ENCODE measurements at regions not wholly inside any gene's neighbourhood (a gene's known extent, or its start where the extent isn't known, plus 50 kb on each side); places are given as distances from the start of the nearest gene placed in this dataset.

GRCh38 chr4:144799486-144799885 lies 153.5 kb downstream of the HHIP start:
- TF ChIP-seq EP300 (IDR thresholded peaks at IDR 0.05), result no peak
- TF ChIP-seq POLR2A (IDR thresholded peaks at IDR 0.05), result no peak
- TF ChIP-seq CTCF (IDR thresholded peaks at IDR 0.05), result no peak
- 56 to 100% methylated on average over 1 to 2 of the region's 2 CpGs for WGBS, 2 donors
- no peak overlapping the region for H3K4me3 ChIP-seq
- no peak overlapping the region for H3K27ac ChIP-seq
- H3K27me3 ChIP-seq, result no peaks in the 10 kb centered on the region
- peaks cover 0 to 34% (median 0%) of the 10 kb centered on the region in 4 donors for H3K9me3 ChIP-seq
- no peaks in the 10 kb centered on the region for H3K36me3 ChIP-seq
- DNase-seq (ENCODE audit: low spot score in 2 of 2), result no peak
- no peaks in the 10 kb centered on the region for H3K4me1 ChIP-seq

GRCh38 chr4:144801731-144802130 lies 155.8 kb downstream of the HHIP start:
- no peaks in the 10 kb centered on the region for H3K27me3 ChIP-seq
- H3K4me1 ChIP-seq, result no peaks in the 10 kb centered on the region

GRCh38 chr4:144808034-144808433 lies 162.1 kb downstream of the HHIP start:
- Histone ChIP-seq H3K36me3 (no peaks in the 10 kb centered on the region), H3K4me1 (no peaks in the 10 kb centered on the region), H3K27me3 (no peaks in the 10 kb centered on the region), H3K9me3 (peaks cover 0 to 42% (median 6%) of the 10 kb centered on the region in 4 donors), H3K27ac (no peak overlapping the region), H3K4me3 (no peak overlapping the region)
- 90% methylated on average over 3 of the region's 3 CpGs for WGBS, 2 donors
- no peak for TF ChIP-seq POLR2A (IDR thresholded peaks at IDR 0.05)
- TF ChIP-seq EP300 (IDR thresholded peaks at IDR 0.05), result no peak
- no peak for TF ChIP-seq CTCF (IDR thresholded peaks at IDR 0.05)
- DNase-seq (ENCODE audit: low spot score in 2 of 2), result no peak

More at GRCh38 chr4:144801731-144802130, 155.8 kb downstream of the HHIP start:
- Histone ChIP-seq H3K36me3 (no peaks in the 10 kb centered on the region), H3K4me3 (no peak overlapping the region), H3K27ac (no peak overlapping the region), H3K9me3 (peaks cover 0 to 32% (median 0%) of the 10 kb centered on the region in 4 donors)
- TF ChIP-seq POLR2A (IDR thresholded peaks at IDR 0.05), result no peak
- TF ChIP-seq EP300 (IDR thresholded peaks at IDR 0.05), result no peak
- no peak for TF ChIP-seq CTCF (IDR thresholded peaks at IDR 0.05)
- no peak for DNase-seq (ENCODE audit: low spot score in 2 of 2)

GRCh38 chr4:144809056-144809640 lies 163.2 kb downstream of the HHIP start:
- no peaks in the 10 kb centered on the region for H3K36me3 ChIP-seq
- H3K9me3 ChIP-seq, result peaks cover 0 to 39% (median 6%) of the 10 kb centered on the region in 4 donors
- H3K4me1 ChIP-seq, result no peaks in the 10 kb centered on the region
- no peak for DNase-seq (ENCODE audit: low spot score in 2 of 2)
- no peak overlapping the region for H3K4me3 ChIP-seq
- no peaks in the 10 kb centered on the region for H3K27me3 ChIP-seq
- no peak overlapping the region for H3K27ac ChIP-seq
- TF ChIP-seq CTCF (IDR thresholded peaks at IDR 0.05), result no peak
- no peak for TF ChIP-seq EP300 (IDR thresholded peaks at IDR 0.05)
- no peak for TF ChIP-seq POLR2A (IDR thresholded peaks at IDR 0.05)
- 70 to 100% methylated on average over 1 of the region's 1 CpG for WGBS, 2 donors

GRCh38 chr4:144816668-144817067 lies 170.7 kb downstream of the HHIP start:
- peaks cover 0 to 9% (median 0%) of the 10 kb centered on the region in 4 donors for H3K9me3 ChIP-seq
- DNase-seq (ENCODE audit: low spot score in 2 of 2), result no peak
- TF ChIP-seq CTCF (IDR thresholded peaks at IDR 0.05) (no peak), EP300 (IDR thresholded peaks at IDR 0.05) (no peak), POLR2A (IDR thresholded peaks at IDR 0.05) (no peak)
- no peaks in the 10 kb centered on the region for H3K27me3 ChIP-seq
- no peaks in the 10 kb centered on the region for H3K36me3 ChIP-seq
- H3K27ac ChIP-seq, result no peak overlapping the region
- peaks cover 0 to 4% (median 0%) of the 10 kb centered on the region in 4 donors for H3K4me1 ChIP-seq
- H3K4me3 ChIP-seq, result no peak overlapping the region
